ENCODE measurements at regions not wholly inside any gene's neighbourhood (a gene's known extent, or its start where the extent isn't known, plus 50 kb on each side); places are given as distances from the start of the nearest gene placed in this dataset.

- BruUV-seq (replicated peaks) = no TSS peak
Measured at GRCh38 chr12:25764892-25765291, 193.6 kb upstream of the RASSF8 start.

DNA sequence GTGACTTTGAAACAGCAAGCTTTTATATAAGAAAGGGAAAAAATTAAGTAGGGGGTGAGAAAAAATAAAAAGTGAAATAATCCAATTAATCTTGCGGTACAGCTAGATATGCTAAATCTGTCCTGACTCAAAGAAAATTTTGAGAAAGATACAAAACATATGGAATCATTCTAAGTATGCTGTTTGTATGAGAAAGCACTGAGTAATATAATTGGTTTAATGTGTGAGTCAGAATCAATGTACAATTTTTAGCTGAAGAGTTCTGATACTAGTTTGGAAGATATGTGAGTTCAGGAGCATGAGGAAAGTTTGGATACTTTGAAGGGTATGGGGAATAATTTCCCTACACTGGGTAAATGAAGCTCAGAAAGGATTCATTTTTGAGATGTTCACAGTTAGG is 190.9 kb upstream of the RASSF8 start:
- Mint-ChIP-seq H3K4me3 (ENCODE audit: unreplicated experiment) (no peak overlapping the region), H3K9me3 (ENCODE audit: unreplicated experiment) (no peaks in the 10 kb centered on the region), H3K36me3 (ENCODE audit: insufficient read depth, unreplicated experiment) (no peaks in the 10 kb centered on the region), H3K4me1 (ENCODE audit: low read depth, unreplicated experiment) (peaks cover 7% of the 10 kb centered on the region), H3K27ac (ENCODE audit: unreplicated experiment) (no peak overlapping the region), H3K27me3 (ENCODE audit: insufficient read depth, unreplicated experiment) (no peaks in the 10 kb centered on the region)
- CTCF ChIA-PET = no interaction called here
- no peak for DNase-seq
- H3K4me3 ChIP-seq (ENCODE audit: low read depth, low read length) = no peak overlapping the region
- no peaks in the 10 kb centered on the region for H3K4me1 ChIP-seq
- no peaks in the 10 kb centered on the region for H3K9me3 ChIP-seq
- no peaks in the 10 kb centered on the region for H3K27me3 ChIP-seq (replicated peaks; ENCODE audit: control insufficient read depth, insufficient read depth, low read length)
- intact Hi-C loops (cut with micrococcal nuclease; ENCODE audit: unreplicated experiment) = loop anchor here (10.0 kb wide), 1 partner anchor 257 kb away; no protein-coding TSS in a partner anchor
- BruUV-seq (replicated peaks) = no TSS peak
- TF ChIP-seq CTCF (IDR thresholded peaks at IDR 0.05; ENCODE audit: insufficient read depth in 1 of 2, low read depth in 1 of 2, low read length in 1 of 2, severe bottlenecking in 1 of 2, unreplicated experiment in 1 of 2) = no peak
- POLR2A ChIA-PET = no interaction called here
- no peaks in the 10 kb centered on the region for H3K36me3 ChIP-seq (ENCODE audit: control insufficient read depth, insufficient read depth, low read length)

More at GRCh38 chr12:25764892-25765291, 193.6 kb upstream of the RASSF8 start:
- Mint-ChIP-seq H3K9me3 (ENCODE audit: unreplicated experiment) (no peaks in the 10 kb centered on the region), H3K27ac (ENCODE audit: unreplicated experiment) (no peak overlapping the region), H3K36me3 (ENCODE audit: insufficient read depth, unreplicated experiment) (no peaks in the 10 kb centered on the region), H3K4me3 (ENCODE audit: unreplicated experiment) (no peak overlapping the region), H3K4me1 (ENCODE audit: low read depth, unreplicated experiment) (peaks cover 7% of the 10 kb centered on the region), H3K27me3 (ENCODE audit: insufficient read depth, unreplicated experiment) (no peaks in the 10 kb centered on the region)
- H3K27me3 ChIP-seq (replicated peaks; ENCODE audit: control insufficient read depth, insufficient read depth, low read length) = no peaks in the 10 kb centered on the region
- ChIA-PET POLR2A (no interaction called here), CTCF (no interaction called here)
- no peaks in the 10 kb centered on the region for H3K4me1 ChIP-seq
- no peaks in the 10 kb centered on the region for H3K9me3 ChIP-seq
- no peaks in the 10 kb centered on the region for H3K36me3 ChIP-seq (ENCODE audit: control insufficient read depth, insufficient read depth, low read length)
- no peak for TF ChIP-seq CTCF (IDR thresholded peaks at IDR 0.05; ENCODE audit: insufficient read depth in 1 of 2, low read depth in 1 of 2, low read length in 1 of 2, severe bottlenecking in 1 of 2, unreplicated experiment in 1 of 2)
- intact Hi-C loops (cut with micrococcal nuclease; ENCODE audit: unreplicated experiment) = loop anchor here (10.0 kb wide), 1 partner anchor 260 kb away; no protein-coding TSS in a partner anchor
- DNase-seq = no peak
- no peak overlapping the region for H3K4me3 ChIP-seq (ENCODE audit: low read depth, low read length)

DNA sequence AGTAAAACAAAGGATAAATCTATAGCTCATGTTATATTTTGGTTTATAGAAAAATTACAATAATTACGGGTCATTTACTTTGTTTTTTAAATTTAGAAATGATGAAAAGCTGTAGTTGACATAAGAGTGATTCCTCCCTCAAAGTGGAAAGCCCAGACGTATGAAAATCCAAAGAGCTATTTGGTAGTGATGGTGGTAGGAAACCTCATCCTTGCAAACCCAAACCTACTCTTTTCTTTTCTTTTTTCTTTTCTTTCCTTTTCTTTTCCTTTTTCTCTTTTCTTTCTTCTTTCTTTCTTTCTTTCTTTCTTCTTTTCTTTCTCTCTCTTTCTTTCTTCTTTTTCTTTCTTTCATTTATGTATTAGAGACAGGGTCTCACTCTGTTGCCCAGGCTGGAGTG is 190.3 kb upstream of the RASSF8 start:
- H3K4me1 Mint-ChIP-seq (ENCODE audit: low read depth, unreplicated experiment) = peaks cover 7% of the 10 kb centered on the region
- intact Hi-C loops (cut with micrococcal nuclease; ENCODE audit: unreplicated experiment) = loop anchor here (10.0 kb wide), 1 partner anchor 257 kb away; no protein-coding TSS in a partner anchor
- H3K27ac Mint-ChIP-seq (ENCODE audit: unreplicated experiment) = no peak overlapping the region
- ChIA-PET CTCF (interaction anchor here (0.7 kb wide), 1 partner anchor 20 kb away, joined by 3 read pairs; no protein-coding TSS in a partner anchor), POLR2A (no interaction called here)
- no peaks in the 10 kb centered on the region for H3K9me3 Mint-ChIP-seq (ENCODE audit: unreplicated experiment)
- no peak for TF ChIP-seq CTCF (IDR thresholded peaks at IDR 0.05; ENCODE audit: insufficient read depth in 1 of 2, low read depth in 1 of 2, low read length in 1 of 2, severe bottlenecking in 1 of 2, unreplicated experiment in 1 of 2)
- Histone ChIP-seq H3K27me3 (replicated peaks; ENCODE audit: control insufficient read depth, insufficient read depth, low read length) (no peaks in the 10 kb centered on the region), H3K36me3 (ENCODE audit: control insufficient read depth, insufficient read depth, low read length) (no peaks in the 10 kb centered on the region), H3K4me1 (no peaks in the 10 kb centered on the region), H3K9me3 (no peaks in the 10 kb centered on the region), H3K4me3 (ENCODE audit: low read depth, low read length) (no peak overlapping the region)
- H3K36me3 Mint-ChIP-seq (ENCODE audit: insufficient read depth, unreplicated experiment) = no peaks in the 10 kb centered on the region
- DNase-seq = no peak
- no peak overlapping the region for H3K4me3 Mint-ChIP-seq (ENCODE audit: unreplicated experiment)
- BruUV-seq (replicated peaks) = no TSS peak
- no peaks in the 10 kb centered on the region for H3K27me3 Mint-ChIP-seq (ENCODE audit: insufficient read depth, unreplicated experiment)
